Tibial nerve (tissue), 4 donors: ENCODE measurements at regions not wholly inside any gene's neighbourhood (a gene's known extent, or its start where the extent isn't known, plus 50 kb on each side); places are given as distances from the start of the nearest gene placed in this dataset.

Experiments
- DNase-seq, 2 donors: peaks; one replicate each; pipeline ENCODE4 v3.0.0-alpha.2; 2019; ENCODE audit warnings: low spot score in 2 of 2
- H3K27ac ChIP-seq, 4 donors: fragments of 200-600 bp; sonication (generic) in 3 of 4; one replicate each; pipeline ENCODE4 v1.5.1; 2017 to 2019; ENCODE audit warnings: mild to moderate bottlenecking in 1 of 4
- H3K27me3 ChIP-seq, 2 donors: fragments of 200-600 bp; sonication (generic) in 1 of 2; one replicate each; pipeline versions ENCODE4 v1.5.1 to v1.6.0; 2017 to 2019
- H3K36me3 ChIP-seq, 3 donors: fragments of 200-600 bp; sonication (generic); one replicate each; pipeline ENCODE4 v1.5.1; 2018 to 2019
- H3K4me1 ChIP-seq, 4 donors: fragments of 200-600 bp; sonication (generic) in 3 of 4; one replicate each; pipeline ENCODE4 v1.5.1; 2017 to 2019
- H3K4me3 ChIP-seq, 4 donors: fragments of 200-600 bp; sonication (generic) in 3 of 4; one replicate each; pipeline ENCODE4 v1.5.1; 2017 to 2019; ENCODE audit warnings: mild to moderate bottlenecking in 1 of 4, moderate library complexity in 1 of 4
- H3K9me3 ChIP-seq, 4 donors: fragments of 200-600 bp; sonication (generic) in 3 of 4; one replicate each; pipeline ENCODE4 v1.5.1; 2017 to 2019
- EP300 ChIP-seq, 2 donors: sonication (generic); formaldehyde crosslinking; IDR thresholded peaks; one replicate each; pipeline ENCODE4 v1.6.1; 2017; ENCODE audit warnings: antibody characterized with exemption in 2 of 2, mild to moderate bottlenecking in 1 of 2
- POLR2A ChIP-seq, 2 donors: fragments of 450-650 bp; IDR thresholded peaks; one replicate each; pipeline ENCODE4 v1.6.1; 2017; ENCODE audit warnings: antibody characterized with exemption in 2 of 2, mild to moderate bottlenecking in 2 of 2, moderate library complexity in 2 of 2
- WGBS, 2 donors: methylation state at CpG; one replicate each; pipeline ENCODE4 v1.1.5; 2018; 5-methylcytosine and 5-hydroxymethylcytosine counted together
- TF ChIP-seq, protein P1 (sequence below), 5 experiments: fragments of 200-600 bp in 3 of 5; fragments of 450-650 bp in 2 of 5; sonication (generic) in 3 of 5; IDR thresholded peaks; one replicate each; pipeline ENCODE4 v1.5.1; 2016 to 2019; ENCODE audit warnings: antibody characterized with exemption in 5 of 5, mild to moderate bottlenecking in 3 of 5, moderate library complexity in 2 of 5

DNA sequence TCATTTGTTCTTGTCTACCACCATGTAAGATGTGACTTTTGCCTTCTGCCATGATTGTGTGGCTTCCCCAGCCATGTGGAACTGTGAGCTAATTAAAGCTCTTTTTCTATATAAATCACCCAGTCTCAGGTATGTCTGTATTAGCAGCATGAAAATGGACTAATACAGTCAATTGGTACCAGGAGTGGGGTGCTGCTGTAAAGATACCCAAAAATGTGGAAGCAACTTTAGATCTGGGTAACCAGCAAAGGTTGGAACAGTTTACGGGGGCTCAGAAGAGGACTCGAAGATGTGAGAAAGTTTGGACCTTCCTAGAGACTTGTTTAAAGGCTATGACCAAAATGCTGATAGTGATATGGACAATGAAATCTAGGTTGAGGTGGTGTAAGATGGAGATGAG is 488.9 kb downstream of the ISL1 start:
- Histone ChIP-seq H3K4me3 (no peak overlapping the region), H3K27me3 (no peaks in the 10 kb centered on the region), H3K27ac (no peak overlapping the region), H3K36me3 (no peaks in the 10 kb centered on the region), H3K9me3 (peaks cover 0 to 23% (median 4%) of the 10 kb centered on the region in 4 donors), H3K4me1 (no peaks in the 10 kb centered on the region)
- no peak for DNase-seq
- TF ChIP-seq, protein P1, sequence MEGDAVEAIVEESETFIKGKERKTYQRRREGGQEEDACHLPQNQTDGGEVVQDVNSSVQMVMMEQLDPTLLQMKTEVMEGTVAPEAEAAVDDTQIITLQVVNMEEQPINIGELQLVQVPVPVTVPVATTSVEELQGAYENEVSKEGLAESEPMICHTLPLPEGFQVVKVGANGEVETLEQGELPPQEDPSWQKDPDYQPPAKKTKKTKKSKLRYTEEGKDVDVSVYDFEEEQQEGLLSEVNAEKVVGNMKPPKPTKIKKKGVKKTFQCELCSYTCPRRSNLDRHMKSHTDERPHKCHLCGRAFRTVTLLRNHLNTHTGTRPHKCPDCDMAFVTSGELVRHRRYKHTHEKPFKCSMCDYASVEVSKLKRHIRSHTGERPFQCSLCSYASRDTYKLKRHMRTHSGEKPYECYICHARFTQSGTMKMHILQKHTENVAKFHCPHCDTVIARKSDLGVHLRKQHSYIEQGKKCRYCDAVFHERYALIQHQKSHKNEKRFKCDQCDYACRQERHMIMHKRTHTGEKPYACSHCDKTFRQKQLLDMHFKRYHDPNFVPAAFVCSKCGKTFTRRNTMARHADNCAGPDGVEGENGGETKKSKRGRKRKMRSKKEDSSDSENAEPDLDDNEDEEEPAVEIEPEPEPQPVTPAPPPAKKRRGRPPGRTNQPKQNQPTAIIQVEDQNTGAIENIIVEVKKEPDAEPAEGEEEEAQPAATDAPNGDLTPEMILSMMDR (IDR thresholded peaks at IDR 0.05), result no peak
- TF ChIP-seq POLR2A (IDR thresholded peaks at IDR 0.05) (no peak), EP300 (IDR thresholded peaks at IDR 0.05) (no peak)
- WGBS, 2 donors, result 88 to 89% methylated on average over 2 of the region's 2 CpGs

DNA sequence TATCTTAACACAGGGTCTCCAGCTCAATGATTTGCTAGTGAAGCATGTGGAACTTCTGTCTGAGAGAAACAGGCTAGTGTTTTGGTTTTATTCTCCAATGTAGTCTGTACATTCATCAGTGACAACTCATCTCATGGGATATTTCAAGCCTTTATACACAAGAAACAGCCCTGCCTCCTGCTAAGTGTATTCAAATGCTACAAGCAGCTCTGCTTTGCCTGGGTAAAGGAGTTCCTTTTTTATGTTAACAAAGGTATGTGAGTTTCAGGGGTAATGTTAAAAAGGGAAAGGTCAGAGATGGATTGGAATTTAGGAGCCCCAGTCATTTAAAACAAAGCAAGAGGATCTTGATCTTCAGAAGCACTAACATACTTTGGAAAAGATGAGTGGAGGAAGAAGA is 498.7 kb downstream of the ISL1 start:
- Histone ChIP-seq H3K27me3 (no peaks in the 10 kb centered on the region), H3K4me1 (no peaks in the 10 kb centered on the region), H3K36me3 (no peaks in the 10 kb centered on the region), H3K9me3 (no peaks in the 10 kb centered on the region), H3K27ac (no peak overlapping the region), H3K4me3 (no peak overlapping the region)
- TF ChIP-seq EP300 (IDR thresholded peaks at IDR 0.05), result no peak
- TF ChIP-seq, protein P1 (IDR thresholded peaks at IDR 0.05), result no peak
- TF ChIP-seq POLR2A (IDR thresholded peaks at IDR 0.05), result no peak
- DNase-seq, result no peak

DNA sequence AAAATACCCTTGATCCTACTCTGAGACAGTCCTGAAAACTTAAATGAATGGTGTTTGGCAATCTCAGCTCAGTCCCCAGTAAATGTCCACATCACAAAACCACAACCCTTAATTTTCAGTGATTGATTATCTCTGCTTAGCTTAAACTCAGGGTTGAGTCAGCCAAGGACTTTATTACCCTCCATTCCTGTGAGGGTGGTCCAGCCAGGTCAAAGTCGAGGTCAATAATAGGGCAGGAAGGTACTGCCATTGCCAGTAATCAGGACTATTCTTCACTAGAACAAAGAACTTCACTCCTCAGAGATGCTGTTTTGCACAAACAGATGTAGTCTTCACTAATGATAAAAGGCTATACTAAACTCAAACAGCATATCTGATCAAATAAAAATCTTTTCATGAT is 499.4 kb downstream of the ISL1 start:
- Histone ChIP-seq H3K4me1 (no peaks in the 10 kb centered on the region), H3K27me3 (no peaks in the 10 kb centered on the region), H3K4me3 (no peak overlapping the region), H3K9me3 (no peaks in the 10 kb centered on the region), H3K36me3 (no peaks in the 10 kb centered on the region), H3K27ac (no peak overlapping the region)
- DNase-seq, result no peak
- TF ChIP-seq POLR2A (IDR thresholded peaks at IDR 0.05) (no peak), EP300 (IDR thresholded peaks at IDR 0.05) (no peak)
- TF ChIP-seq, protein P1 (IDR thresholded peaks at IDR 0.05), result no peak
- WGBS, 2 donors, result 4 to 7% methylated on average over 1 of the region's 1 CpG

DNA sequence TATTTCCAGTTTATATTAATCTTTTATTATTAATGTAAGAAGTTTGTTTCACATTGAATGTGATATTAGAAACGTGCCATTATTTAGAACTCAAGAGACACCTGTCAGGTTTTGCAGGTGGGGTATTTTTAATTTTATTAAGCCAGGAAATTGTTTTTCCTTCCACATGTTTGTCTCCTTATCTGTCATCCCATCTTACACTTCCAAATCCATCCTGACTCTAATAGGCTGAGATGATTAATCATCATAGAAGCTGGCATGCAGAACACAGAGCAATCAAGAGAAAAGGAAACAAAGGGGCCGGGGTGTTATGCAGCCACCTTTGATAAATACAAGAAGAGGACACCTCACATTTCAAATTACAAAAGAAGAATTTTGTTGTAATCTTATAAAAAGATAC is 506.5 kb downstream of the ISL1 start:
- Histone ChIP-seq H3K36me3 (no peaks in the 10 kb centered on the region), H3K27ac (no peak overlapping the region), H3K4me3 (no peak overlapping the region), H3K4me1 (no peaks in the 10 kb centered on the region), H3K9me3 (no peaks in the 10 kb centered on the region), H3K27me3 (no peaks in the 10 kb centered on the region)
- no peak for DNase-seq
- TF ChIP-seq, protein P1 (IDR thresholded peaks at IDR 0.05), result no peak
- no peak for TF ChIP-seq EP300 (IDR thresholded peaks at IDR 0.05)
- no peak for TF ChIP-seq POLR2A (IDR thresholded peaks at IDR 0.05)
- 70 to 72% methylated on average over 2 of the region's 2 CpGs for WGBS, 2 donors

DNA sequence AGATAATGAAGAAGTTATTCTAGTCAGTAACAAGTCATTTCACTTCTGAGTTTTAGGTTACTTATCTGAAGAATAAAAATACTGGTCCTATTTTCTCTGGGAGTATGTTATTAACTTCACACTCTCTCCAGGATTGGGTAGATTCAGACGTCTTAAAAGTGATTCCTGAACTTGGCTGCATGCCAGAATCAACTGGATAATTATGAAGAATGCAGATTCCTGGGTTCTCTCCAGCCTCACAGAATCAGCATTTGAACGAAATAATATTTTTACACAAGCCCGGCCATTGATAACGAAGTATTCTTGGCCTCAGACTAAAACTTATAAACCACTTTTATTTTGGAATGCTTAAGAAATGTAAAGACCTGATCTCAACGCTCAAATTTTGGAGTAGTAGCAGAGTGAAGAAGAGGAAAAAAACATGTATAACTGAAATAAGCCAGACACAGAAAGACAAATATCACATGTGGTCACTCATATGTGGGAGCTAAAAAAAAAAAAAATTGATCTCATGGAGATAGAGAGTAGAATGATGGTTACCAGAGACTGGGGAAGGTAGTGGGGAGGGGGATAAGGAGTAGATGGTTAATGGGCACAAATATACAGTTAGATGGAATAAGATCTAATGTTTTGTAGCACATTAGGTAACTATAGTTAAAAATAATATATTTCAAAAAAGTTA is 507.3 kb downstream of the ISL1 start:
- TF ChIP-seq, protein P1 (IDR thresholded peaks at IDR 0.05), result no peak
- no peak for TF ChIP-seq EP300 (IDR thresholded peaks at IDR 0.05)
- no peak for TF ChIP-seq POLR2A (IDR thresholded peaks at IDR 0.05)
- Histone ChIP-seq H3K27ac (no peak overlapping the region), H3K27me3 (no peaks in the 10 kb centered on the region), H3K4me3 (no peak overlapping the region), H3K9me3 (no peaks in the 10 kb centered on the region), H3K36me3 (no peaks in the 10 kb centered on the region), H3K4me1 (no peaks in the 10 kb centered on the region)
- no peak for DNase-seq
- 53 to 64% methylated on average over 5 of the region's 5 CpGs for WGBS, 2 donors
